Activated naive CD8-positive, alpha-beta T cell treated with anti-CD3 and anti-CD28 coated beads, Interleukin-2, amount 10 ng/mL, durations not matched to agents 7 days and 5 days (primary cell): ENCODE measurements at regions not wholly inside any gene's neighbourhood (a gene's known extent, or its start where the extent isn't known, plus 50 kb on each side); places are given as distances from the start of the nearest gene placed in this dataset.
A peak's percentile ranks its signal among the peaks of the same experiment; 100 is the strongest.
"Not testable (repeated sequence)": the region's sequence is repeated elsewhere in the genome, so short reads cannot be mapped to it uniquely, and the experiment has no call there.

Experiments used
- ATAC-seq: fragments of 150-1000 bp; cut with Tn5 transposase; one replicate; pipeline ENCODE4 v1.10.0; 2021; ENCODE audit warnings: low read depth, moderate library complexity
- POLR2A ChIA-PET: fragments of 350-600 bp; sonication (Branson Sonifier 250); formaldehyde crosslinking; loops from one replicate; lab custom pipeline; 2021; ENCODE audit warnings: antibody characterized with exemption; lab: Charles Lee
- DNase-seq: peaks from one replicate; pipeline ENCODE4 v3.0.0; 2021
- H3K27ac Mint-ChIP-seq: one replicate; pipeline ENCODE4 v1.8.0; 2022; ENCODE audit warnings: mild to moderate bottlenecking, mixed read lengths
- H3K27me3 Mint-ChIP-seq: one replicate; pipeline ENCODE4 v1.8.0; 2022; ENCODE audit warnings: mild to moderate bottlenecking, moderate library complexity, mixed read lengths
- H3K36me3 Mint-ChIP-seq: one replicate; pipeline ENCODE4 v1.8.0; 2021; ENCODE audit warnings: mild to moderate bottlenecking, mixed read lengths
- H3K4me1 Mint-ChIP-seq: one replicate; pipeline ENCODE4 v1.8.0; 2021; ENCODE audit warnings: mixed read lengths
- H3K4me3 Mint-ChIP-seq: one replicate; pipeline ENCODE4 v1.8.0; 2022; ENCODE audit warnings: mild to moderate bottlenecking, moderate library complexity, mixed read lengths
- H3K9me3 Mint-ChIP-seq: one replicate; pipeline ENCODE4 v1.8.0; 2021; ENCODE audit warnings: mixed read lengths

DNA sequence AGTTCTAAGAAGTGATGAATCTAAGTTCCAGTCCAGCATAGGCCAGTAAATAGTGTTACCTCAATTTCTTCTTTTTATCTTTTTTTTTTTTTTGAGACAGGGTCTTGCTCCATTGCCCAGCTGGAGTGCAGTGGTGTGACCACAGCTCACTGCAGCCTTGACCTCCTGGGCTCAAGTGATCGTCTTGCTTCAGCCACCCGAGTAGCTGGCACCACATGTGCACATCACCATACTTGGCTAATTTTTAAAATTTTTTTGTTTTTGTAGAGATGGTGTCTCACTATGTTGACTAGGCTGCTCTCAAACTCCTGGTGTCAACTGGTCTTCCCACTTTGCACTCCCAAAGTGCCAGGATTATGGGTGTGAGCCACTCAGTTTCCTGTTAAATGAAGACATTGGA lies 126.6 kb upstream of the LYZL2 start:
- Mint-ChIP-seq H3K9me3 (peaks cover 5% of the 10 kb centered on the region), H3K27ac (no peak overlapping the region), H3K27me3 (no peaks in the 10 kb centered on the region), H3K4me3 (no peak overlapping the region), H3K36me3 (peaks cover 3% of the 10 kb centered on the region), H3K4me1 (peaks cover 9% of the 10 kb centered on the region)
- POLR2A ChIA-PET: no interaction called here
- ATAC-seq: no peak
- no peak for DNase-seq

DNA sequence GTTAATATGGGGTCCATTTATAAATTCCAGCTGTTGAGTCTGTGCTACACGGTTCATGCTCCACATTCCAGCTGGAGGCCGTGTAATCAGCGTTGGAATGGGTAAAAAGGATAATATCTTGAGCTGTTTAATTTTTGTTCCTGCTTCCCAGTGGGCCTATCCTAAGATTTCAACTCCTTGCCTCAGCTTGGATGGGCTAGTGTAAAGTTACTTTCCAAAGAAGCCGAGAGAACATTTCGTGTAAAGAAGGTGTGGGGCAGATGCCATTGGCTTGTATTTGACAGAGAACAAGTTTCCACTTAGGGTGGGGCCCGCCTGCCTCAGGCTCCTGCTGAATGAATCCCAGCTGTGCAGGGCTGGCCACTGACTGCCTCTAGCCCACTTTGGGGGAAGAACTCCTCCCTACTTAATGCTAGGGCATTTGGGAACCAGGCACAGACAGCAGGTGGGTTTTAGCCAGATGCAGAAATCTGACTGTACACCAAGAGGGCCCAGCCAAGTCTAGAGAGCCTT lies 125.9 kb upstream of the LYZL2 start:
- no peaks in the 10 kb centered on the region for H3K27me3 Mint-ChIP-seq
- no peak for ATAC-seq
- POLR2A ChIA-PET: interaction anchor here (0.5 kb wide), 1 partner anchor 29 kb away, joined by 4 read pairs; no protein-coding TSS in a partner anchor
- no peak overlapping the region for H3K4me3 Mint-ChIP-seq
- peaks cover 16% of the 10 kb centered on the region for H3K4me1 Mint-ChIP-seq
- H3K27ac Mint-ChIP-seq: no peak overlapping the region
- DNase-seq: no peak
- H3K9me3 Mint-ChIP-seq: peaks cover 1% of the 10 kb centered on the region
- no peaks in the 10 kb centered on the region for H3K36me3 Mint-ChIP-seq

- POLR2A ChIA-PET: interaction anchor here (2.0 kb wide), 1 partner anchor 16 kb away, joined by 5 read pairs; no protein-coding TSS in a partner anchor
- Mint-ChIP-seq H3K4me3 (no peak overlapping the region), H3K36me3 (no peaks in the 10 kb centered on the region), H3K4me1 (peaks cover 26% of the 10 kb centered on the region), H3K27me3 (no peaks in the 10 kb centered on the region), H3K27ac (no peak overlapping the region), H3K9me3 (peaks cover 1% of the 10 kb centered on the region)
- ATAC-seq (no peak), DNase-seq (no peak)
Observed at GRCh38 chr10:30752481-30752881, 122.9 kb upstream of the LYZL2 start.

- DNase-seq (peak; percentile 85), ATAC-seq (peak; percentile 93)
- Mint-ChIP-seq H3K4me1 (peaks cover 26% of the 10 kb centered on the region), H3K9me3 (peaks cover 1% of the 10 kb centered on the region), H3K27ac (peak overlapping the region; percentile 69), H3K27me3 (no peaks in the 10 kb centered on the region), H3K36me3 (no peaks in the 10 kb centered on the region), H3K4me3 (peak overlapping the region; percentile 34)
- POLR2A ChIA-PET: interaction anchor here (2.0 kb wide), 1 partner anchor 15 kb away, joined by 5 read pairs; no protein-coding TSS in a partner anchor
Observed at GRCh38 chr10:30751678-30752331, 122.3 kb upstream of the LYZL2 start.

- Mint-ChIP-seq H3K4me3 (peak overlapping the region; percentile 34), H3K36me3 (no peaks in the 10 kb centered on the region), H3K9me3 (no peaks in the 10 kb centered on the region), H3K27ac (peak overlapping the region; percentile 69), H3K4me1 (peaks cover 26% of the 10 kb centered on the region), H3K27me3 (peaks cover under 1% of the 10 kb centered on the region)
- ATAC-seq (peak; percentile 59), DNase-seq (no peak)
- POLR2A ChIA-PET: interaction anchor here (0.6 to 2.0 kb wide), 3 partner anchors 14 to 64 kb away, joined by 3 to 5 read pairs (median 4); no protein-coding TSS in a partner anchor
Observed at GRCh38 chr10:30750971-30751677, 121.6 kb upstream of the LYZL2 start.

DNA sequence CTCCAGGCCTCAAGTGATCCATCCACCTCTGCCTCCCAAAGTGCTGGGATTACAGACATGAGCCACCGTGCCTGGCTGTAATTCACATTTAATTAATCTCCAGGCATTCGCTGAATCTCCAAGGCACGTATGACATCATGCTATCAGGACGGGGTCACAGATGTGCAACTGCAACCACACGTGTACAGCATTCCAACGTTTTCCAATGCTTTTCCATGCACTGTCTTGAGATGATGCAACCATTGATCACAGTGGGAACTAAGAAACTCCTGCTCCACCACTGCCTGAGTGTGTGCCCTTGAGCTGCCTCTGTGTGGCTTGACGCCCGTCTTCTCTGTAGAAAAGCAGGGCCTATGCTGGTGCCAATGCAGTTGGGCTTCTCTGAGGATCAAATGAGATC lies 119.8 kb upstream of the LYZL2 start:
- ATAC-seq (no peak), DNase-seq (no peak)
- peaks cover 6% of the 10 kb centered on the region for H3K27me3 Mint-ChIP-seq
- no peak overlapping the region for H3K4me3 Mint-ChIP-seq
- peaks cover 26% of the 10 kb centered on the region for H3K4me1 Mint-ChIP-seq
- POLR2A ChIA-PET: no interaction called here
- no peaks in the 10 kb centered on the region for H3K9me3 Mint-ChIP-seq
- no peak overlapping the region for H3K27ac Mint-ChIP-seq
- no peaks in the 10 kb centered on the region for H3K36me3 Mint-ChIP-seq

- Mint-ChIP-seq H3K4me3 (no peak overlapping the region), H3K9me3 (no peaks in the 10 kb centered on the region), H3K36me3 (no peaks in the 10 kb centered on the region), H3K4me1 (peaks cover 26% of the 10 kb centered on the region), H3K27ac (no peak overlapping the region), H3K27me3 (peaks cover 6% of the 10 kb centered on the region)
- DNase-seq (no peak), ATAC-seq (no peak)
- POLR2A ChIA-PET: no interaction called here
Observed at GRCh38 chr10:30748152-30748973, 118.8 kb upstream of the LYZL2 start.

- Mint-ChIP-seq H3K4me1 (peaks cover 26% of the 10 kb centered on the region), H3K4me3 (no peak overlapping the region), H3K36me3 (no peaks in the 10 kb centered on the region), H3K27ac (no peak overlapping the region), H3K9me3 (no peaks in the 10 kb centered on the region), H3K27me3 (peaks cover 6% of the 10 kb centered on the region)
- POLR2A ChIA-PET: no interaction called here
- DNase-seq (no peak), ATAC-seq (no peak)
Observed at GRCh38 chr10:30747633-30748032, 118.1 kb upstream of the LYZL2 start.

- Mint-ChIP-seq H3K27ac (no peak overlapping the region), H3K4me3 (no peak overlapping the region), H3K36me3 (no peaks in the 10 kb centered on the region), H3K9me3 (peaks cover 1% of the 10 kb centered on the region), H3K27me3 (peaks cover 6% of the 10 kb centered on the region), H3K4me1 (peaks cover 15% of the 10 kb centered on the region)
- POLR2A ChIA-PET: no interaction called here
- ATAC-seq (no peak), DNase-seq (no peak)
Observed at GRCh38 chr10:30745953-30746352, 116.4 kb upstream of the LYZL2 start.

- peaks cover 6% of the 10 kb centered on the region for H3K27me3 Mint-ChIP-seq
- DNase-seq (no peak), ATAC-seq (no peak)
- peaks cover 3% of the 10 kb centered on the region for H3K9me3 Mint-ChIP-seq
- no peaks in the 10 kb centered on the region for H3K4me1 Mint-ChIP-seq
- no peak overlapping the region for H3K27ac Mint-ChIP-seq
- H3K4me3 Mint-ChIP-seq: no peak overlapping the region
- no peaks in the 10 kb centered on the region for H3K36me3 Mint-ChIP-seq
- POLR2A ChIA-PET: no interaction called here
Observed at GRCh38 chr10:30744106-30744505, 114.6 kb upstream of the LYZL2 start.

- POLR2A ChIA-PET: no interaction called here
- peaks cover 3% of the 10 kb centered on the region for H3K9me3 Mint-ChIP-seq
- ATAC-seq: no peak
Observed at GRCh38 chr10:30743586-30743985, 114.0 kb upstream of the LYZL2 start.

DNA sequence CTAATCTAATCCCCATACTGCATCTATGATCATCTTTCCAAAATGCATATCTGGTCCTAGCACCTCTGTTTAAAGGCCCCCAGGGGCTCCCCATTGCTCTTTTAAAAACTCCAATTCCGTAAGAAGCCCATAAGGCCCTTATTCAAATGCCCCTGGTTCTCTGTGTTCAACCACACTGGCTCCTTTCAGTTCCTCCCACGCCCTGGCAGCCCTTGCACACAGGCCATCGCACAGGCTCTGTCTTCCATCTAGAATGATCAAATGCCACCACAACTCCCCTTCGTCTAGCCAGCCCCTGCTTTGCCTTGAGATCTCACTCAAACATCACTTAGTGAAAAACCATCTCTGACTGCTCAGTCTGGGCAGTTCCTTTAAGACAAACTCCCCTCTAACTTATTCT lies 112.9 kb upstream of the LYZL2 start:
- Mint-ChIP-seq H3K36me3 (no peaks in the 10 kb centered on the region), H3K4me3 (no peak overlapping the region), H3K9me3 (peaks cover 3% of the 10 kb centered on the region), H3K27ac (no peak overlapping the region), H3K27me3 (peaks cover 6% of the 10 kb centered on the region), H3K4me1 (no peaks in the 10 kb centered on the region)
- no peak for ATAC-seq
- DNase-seq: no peak
- POLR2A ChIA-PET: no interaction called here

More at GRCh38 chr10:30743586-30743985, 114.0 kb upstream of the LYZL2 start:
- no peak for DNase-seq
- H3K4me3 Mint-ChIP-seq: no peak overlapping the region
- H3K4me1 Mint-ChIP-seq: no peaks in the 10 kb centered on the region
- H3K36me3 Mint-ChIP-seq: no peaks in the 10 kb centered on the region
- peaks cover 6% of the 10 kb centered on the region for H3K27me3 Mint-ChIP-seq
- H3K27ac Mint-ChIP-seq: no peak overlapping the region

DNA sequence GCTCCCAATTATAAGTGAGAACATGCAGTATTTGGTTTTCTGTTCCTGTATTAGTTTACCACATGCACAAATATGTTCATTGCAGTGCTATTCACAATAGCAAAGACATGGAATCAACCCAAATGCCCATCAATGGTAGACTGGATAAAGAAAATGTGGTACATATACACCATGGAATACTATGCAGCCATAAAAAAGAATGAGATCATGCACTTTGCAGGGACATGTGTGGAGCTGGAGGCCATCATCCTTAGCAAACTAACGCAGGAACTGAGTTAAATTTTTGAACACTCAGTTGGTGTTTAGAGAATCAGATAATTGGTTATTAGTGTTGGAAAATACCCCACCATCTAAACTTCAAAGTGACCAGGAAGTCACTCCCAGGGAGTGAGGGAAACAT lies 111.2 kb upstream of the LYZL2 start:
- H3K36me3 Mint-ChIP-seq, H3K27ac Mint-ChIP-seq, H3K27me3 Mint-ChIP-seq, ATAC-seq, DNase-seq, H3K4me3 Mint-ChIP-seq, H3K9me3 Mint-ChIP-seq, POLR2A ChIA-PET: not testable (repeated sequence)
- H3K4me1 Mint-ChIP-seq: peaks cover 10% of the 10 kb centered on the region
